ENCODE measurements at regions not wholly inside any gene's neighbourhood (a gene's known extent, or its start where the extent isn't known, plus 50 kb on each side); places are given as distances from the start of the nearest gene placed in this dataset.

GRCh38 chr1:58430421-58431275, 115.9 kb downstream of the OMA1 start:
- DNase-seq (ENCODE audit: low read depth), result no peak
- H3K4me3 ChIP-seq (ENCODE audit: low read depth, low read length), result no peak overlapping the region
- TF ChIP-seq, protein P1, sequence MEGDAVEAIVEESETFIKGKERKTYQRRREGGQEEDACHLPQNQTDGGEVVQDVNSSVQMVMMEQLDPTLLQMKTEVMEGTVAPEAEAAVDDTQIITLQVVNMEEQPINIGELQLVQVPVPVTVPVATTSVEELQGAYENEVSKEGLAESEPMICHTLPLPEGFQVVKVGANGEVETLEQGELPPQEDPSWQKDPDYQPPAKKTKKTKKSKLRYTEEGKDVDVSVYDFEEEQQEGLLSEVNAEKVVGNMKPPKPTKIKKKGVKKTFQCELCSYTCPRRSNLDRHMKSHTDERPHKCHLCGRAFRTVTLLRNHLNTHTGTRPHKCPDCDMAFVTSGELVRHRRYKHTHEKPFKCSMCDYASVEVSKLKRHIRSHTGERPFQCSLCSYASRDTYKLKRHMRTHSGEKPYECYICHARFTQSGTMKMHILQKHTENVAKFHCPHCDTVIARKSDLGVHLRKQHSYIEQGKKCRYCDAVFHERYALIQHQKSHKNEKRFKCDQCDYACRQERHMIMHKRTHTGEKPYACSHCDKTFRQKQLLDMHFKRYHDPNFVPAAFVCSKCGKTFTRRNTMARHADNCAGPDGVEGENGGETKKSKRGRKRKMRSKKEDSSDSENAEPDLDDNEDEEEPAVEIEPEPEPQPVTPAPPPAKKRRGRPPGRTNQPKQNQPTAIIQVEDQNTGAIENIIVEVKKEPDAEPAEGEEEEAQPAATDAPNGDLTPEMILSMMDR (conservative IDR thresholded peaks at IDR 0.05; ENCODE audit: low read depth, low read length), result no peak

DNA sequence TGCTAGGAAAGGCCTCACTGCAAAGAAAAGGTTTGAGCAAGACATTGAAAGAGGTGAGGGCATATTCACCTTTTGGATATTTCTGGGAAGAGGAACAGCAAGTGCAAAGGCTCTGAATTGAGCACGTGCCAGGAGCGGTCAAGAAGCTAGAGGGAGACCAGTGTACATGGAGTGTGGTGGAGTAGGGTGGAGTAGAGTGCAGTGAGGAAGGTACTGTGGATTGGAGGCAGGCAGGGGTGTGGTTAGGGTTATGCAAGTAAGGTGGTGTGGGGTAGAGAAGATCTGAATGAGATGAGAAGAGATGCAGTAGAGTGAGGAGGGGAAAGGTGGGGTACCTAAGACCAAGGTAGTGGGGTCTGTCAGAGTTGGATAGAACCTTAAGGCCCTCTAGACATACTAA, 119.6 kb downstream of the OMA1 start:
- TF ChIP-seq, protein P1 (conservative IDR thresholded peaks at IDR 0.05; ENCODE audit: low read depth, low read length), result no peak
- H3K4me3 ChIP-seq (ENCODE audit: low read depth, low read length), result no peak overlapping the region

GRCh38 chr1:58422436-58422835, 124.1 kb downstream of the OMA1 start:
- no peak for DNase-seq (ENCODE audit: low read depth)
- TF ChIP-seq, protein P1 (conservative IDR thresholded peaks at IDR 0.05; ENCODE audit: low read depth, low read length), result no peak
- no peak overlapping the region for H3K4me3 ChIP-seq (ENCODE audit: low read depth, low read length)

More for the DNA sequence above, 119.6 kb downstream of the OMA1 start:
- no peak for DNase-seq (ENCODE audit: low read depth)

GRCh38 chr1:58418283-58419228, 128.0 kb downstream of the OMA1 start:
- H3K4me3 ChIP-seq (ENCODE audit: low read depth, low read length), result no peak overlapping the region
- TF ChIP-seq, protein P1 (conservative IDR thresholded peaks at IDR 0.05; ENCODE audit: low read depth, low read length), result no peak
- no peak for DNase-seq (ENCODE audit: low read depth)

DNA sequence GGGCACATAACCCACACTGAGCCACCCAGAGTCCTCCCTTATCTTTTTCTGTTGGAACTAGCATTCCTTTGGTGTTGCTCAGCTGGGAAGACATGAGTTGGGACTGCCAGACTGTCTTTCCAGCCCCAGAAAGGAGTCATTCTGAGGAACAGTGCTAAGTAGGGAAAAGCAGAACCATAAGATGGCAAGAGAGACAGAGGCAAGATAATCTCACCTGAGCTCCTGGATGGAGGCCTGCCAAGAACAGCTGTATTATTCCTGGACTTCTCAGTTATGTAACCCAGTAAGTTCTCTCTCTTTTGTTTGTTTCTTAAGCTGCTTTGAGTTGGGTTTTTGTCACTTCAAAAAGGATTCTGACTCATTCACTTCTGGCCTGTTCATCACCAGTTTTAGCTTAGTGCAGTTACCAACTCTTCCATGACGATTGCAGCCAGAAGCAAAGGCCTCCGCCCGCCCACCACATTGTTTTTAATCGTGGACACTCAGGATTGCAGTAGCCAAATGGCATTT, 134.4 kb downstream of the OMA1 start:
- no peak overlapping the region for H3K4me3 ChIP-seq (ENCODE audit: low read depth, low read length)
- TF ChIP-seq, protein P1 (conservative IDR thresholded peaks at IDR 0.05; ENCODE audit: low read depth, low read length), result no peak
- DNase-seq (ENCODE audit: low read depth), result peak; percentile 26

DNA sequence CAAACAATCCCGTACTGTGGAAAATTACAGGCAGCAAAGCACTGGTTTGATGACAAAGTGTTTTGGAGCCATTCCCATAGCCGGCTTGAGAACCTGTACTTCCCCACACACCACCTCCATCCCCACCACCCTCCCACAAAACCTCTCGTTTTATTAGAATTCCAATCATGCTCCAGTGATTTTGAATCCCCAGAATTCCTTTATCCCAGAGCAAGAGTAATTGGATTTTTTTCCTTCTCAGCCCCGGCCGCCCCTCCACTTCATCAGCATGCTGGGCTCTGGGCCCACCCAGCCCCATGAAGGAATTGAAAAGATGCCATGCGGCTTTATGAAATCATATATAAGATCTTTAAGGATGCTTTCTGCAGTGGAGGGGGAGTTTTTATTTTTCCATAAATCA, 136.6 kb downstream of the OMA1 start:
- H3K4me3 ChIP-seq (ENCODE audit: low read depth, low read length), result no peak overlapping the region
- DNase-seq (ENCODE audit: low read depth), result no peak
- TF ChIP-seq, protein P1 (conservative IDR thresholded peaks at IDR 0.05; ENCODE audit: low read depth, low read length), result no peak
